K562 (cell line): ENCODE measurements at regions not wholly inside any gene's neighbourhood (a gene's known extent, or its start where the extent isn't known, plus 50 kb on each side); places are given as distances from the start of the nearest gene placed in this dataset.

ENCODE experiments used
- ATAC-seq: fragments of 200-7000 bp; cut with Tn5 transposase; 3 replicates; pipeline ENCODE4 v1.9.1; 2020; ENCODE audit warnings: moderate library complexity
- BruUV-seq: library from RNA; stranded (reverse); fragments of 400-500 nt; replicated peaks from 2 replicates; lab custom pipeline; 2021; lab: Mats Ljungman, UMichigan
- CTCF ChIA-PET: fragments of 300-600 bp; formaldehyde crosslinking; extraction: SDS; loops from one replicate; lab custom pipeline; 2021; ENCODE audit warnings: low intra/inter-chr PET ratio; lab: Yijun Ruan, JAX
- POLR2A ChIA-PET: fragments of 300-600, 350-650 bp; sonication (Branson Sonifier 250); formaldehyde crosslinking; extraction: SDS; loops from one replicate; lab custom pipeline; 2021; ENCODE audit warnings: antibody characterized with exemption, inconsistent platforms; lab: Yijun Ruan, JAX
- DNase-seq, 4 experiments: peaks; one replicate each; pipeline versions ENCODE4 v3.0.0 to v3.0.0-alpha.2; 2011 to 2018; ENCODE audit warnings: low spot score in 3 of 4, mixed read lengths in 3 of 4; ENCODE audit errors: extremely low read depth in 1 of 4
- FAIRE-seq: peaks from 2 replicates; lab custom pipeline; 2011; peaks lifted over from hg19 to GRCh38; lab: Jason Lieb, UNC
- H2AFZ ChIP-seq: 2 replicates; pipeline ENCODE4 v1.6.0; 2011; ENCODE audit warnings: low read depth, low read length, control low read depth, inconsistent platforms
- H3K27ac ChIP-seq: fragments of 200-600 bp; 3 replicates; pipeline ENCODE4 v1.8.0; 2011; ENCODE audit warnings: low read depth, mild to moderate bottlenecking, control low read depth, inconsistent platforms, low read length, moderate library complexity, mixed read lengths; ENCODE audit errors: extremely low read depth
- H3K27me3 ChIP-seq, 2 experiments: fragments of 300-600 bp in 1 of 2; 2 replicates in 1 of 2; 3 replicates in 1 of 2; pipeline versions ENCODE4 v1.6.0 to v1.8.0; 2011; ENCODE audit warnings: inconsistent platforms in 2 of 2, low read length in 2 of 2, mild to moderate bottlenecking in 1 of 2, mixed read lengths in 1 of 2, moderate library complexity in 1 of 2; ENCODE audit not compliant: control insufficient read depth in 2 of 2, insufficient read depth in 2 of 2
- H3K36me3 ChIP-seq: fragments of 300-600 bp; 3 replicates; pipeline ENCODE4 v1.8.0; 2011; ENCODE audit warnings: mild to moderate bottlenecking, low read length, inconsistent platforms; ENCODE audit not compliant: control insufficient read depth, insufficient read depth
- H3K4me1 ChIP-seq, 2 experiments: fragments of 200-600 bp in 1 of 2; replicated peaks in 1 of 2; 2 replicates in 1 of 2; 3 replicates in 1 of 2; pipeline versions ENCODE4 v1.5.1 to v1.8.0; 2011; ENCODE audit warnings: inconsistent platforms in 2 of 2, low read length in 2 of 2, mild to moderate bottlenecking in 1 of 2, mixed read lengths in 1 of 2, moderate library complexity in 1 of 2; ENCODE audit not compliant: control insufficient read depth in 2 of 2, insufficient read depth in 2 of 2
- H3K4me2 ChIP-seq: 2 replicates; pipeline ENCODE4 v1.6.1; 2011; ENCODE audit warnings: low read length, control low read depth, inconsistent platforms, mixed read lengths; ENCODE audit not compliant: insufficient read depth
- H3K4me3 ChIP-seq: fragments of 200-600 bp; sonication (generic), shearing (Covaris generic); 2 replicates; pipeline ENCODE4 v1.5.1; 2016; ENCODE audit warnings: control low read depth, inconsistent platforms
- H3K79me2 ChIP-seq: fragments of 200-600 bp; 3 replicates; pipeline ENCODE4 v1.8.0; 2011; ENCODE audit warnings: low read length, inconsistent platforms; ENCODE audit not compliant: control insufficient read depth, insufficient read depth
- H3K9ac ChIP-seq, 2 experiments: 2 replicates each; pipeline versions ENCODE4 v1.6.0 to v1.6.1; 2011; ENCODE audit warnings: low read depth in 2 of 2, low read length in 2 of 2, control low read depth in 1 of 2, inconsistent platforms in 1 of 2, mild to moderate bottlenecking in 1 of 2, mixed read lengths in 1 of 2; ENCODE audit not compliant: insufficient read depth in 1 of 2
- H3K9me1 ChIP-seq: one replicate; pipeline ENCODE4 v1.6.0; 2011; ENCODE audit warnings: inconsistent platforms, mild to moderate bottlenecking, low read length, moderate library complexity; ENCODE audit not compliant: control insufficient read depth, insufficient read depth
- H3K9me3 ChIP-seq: replicated peaks from 2 replicates; pipeline ENCODE4 v1.5.1; 2011; ENCODE audit warnings: low read depth, low read length, inconsistent platforms; ENCODE audit not compliant: control insufficient read depth, insufficient read depth
- H4K20me1 ChIP-seq: replicated peaks from 2 replicates; pipeline ENCODE4 v1.6.1; 2011; ENCODE audit warnings: low read length, inconsistent platforms, mixed read lengths; ENCODE audit not compliant: control insufficient read depth, insufficient read depth
- CSDE1 ChIP-seq, 2 experiments: fragments of 450-650 bp; IDR thresholded peaks; 2 replicates each; pipeline ENCODE4 v1.6.1; 2016; ENCODE audit warnings: mild to moderate bottlenecking in 1 of 2
- ETS2 ChIP-seq: IDR thresholded peaks from 2 replicates; pipeline ENCODE4 v1.6.1; 2016; ENCODE audit warnings: borderline replicate concordance, missing genetic modification characterization, mild to moderate bottlenecking, moderate library complexity, missing compliant biosample characterization; ENCODE audit not compliant: poor library complexity, severe bottlenecking
- HDGF ChIP-seq: fragments of 450-650 bp; IDR thresholded peaks from 2 replicates; pipeline ENCODE4 v1.6.1; 2016
- HNRNPL ChIP-seq: fragments of 200-400 bp; formaldehyde crosslinking; IDR thresholded peaks from 2 replicates; pipeline ENCODE4 v1.6.1; 2017; ENCODE audit warnings: low read depth, mild to moderate bottlenecking, low read length
- MED1 ChIP-seq: sonication (generic); formaldehyde crosslinking; IDR thresholded peaks from 2 replicates; pipeline ENCODE4 v1.8.1; 2023; ENCODE audit warnings: missing genetic modification reagents, borderline replicate concordance
- MEF2D ChIP-seq: conservative IDR thresholded peaks from 2 replicates; pipeline ENCODE4 v1.6.1; 2016; ENCODE audit warnings: low read depth, missing genetic modification characterization, missing compliant biosample characterization
- MTA3 ChIP-seq: fragments of 450-650 bp; formaldehyde crosslinking; IDR thresholded peaks from 2 replicates; pipeline ENCODE4 v1.6.1; 2017; ENCODE audit warnings: mild to moderate bottlenecking, borderline replicate concordance
- PTBP1 ChIP-seq: fragments of 200-400 bp; formaldehyde crosslinking; IDR thresholded peaks from 2 replicates; pipeline ENCODE4 v1.6.1; 2017; ENCODE audit warnings: low read depth, low read length
- TSC22D4 ChIP-seq: fragments of 450-650 bp; IDR thresholded peaks from 2 replicates; pipeline ENCODE4 v1.6.1; 2016; ENCODE audit warnings: missing genetic modification characterization, missing biosample characterization, control low read depth
- U2AF2 ChIP-seq: fragments of 200-400 bp; formaldehyde crosslinking; optimal IDR thresholded peaks from 2 replicates; pipeline ENCODE3; 2017; ENCODE audit warnings: low read depth, mild to moderate bottlenecking, low read length
- ZBED1 ChIP-seq: IDR thresholded peaks from 2 replicates; pipeline ENCODE4 v1.6.1; 2014
- ZBTB1 ChIP-seq: sonication (generic); formaldehyde crosslinking; IDR thresholded peaks from 2 replicates; pipeline ENCODE4 v1.8.1; 2023; ENCODE audit warnings: missing genetic modification reagents, low read depth, mild to moderate bottlenecking, borderline replicate concordance
- ZC3H11A ChIP-seq: IDR thresholded peaks from 2 replicates; pipeline ENCODE4 v1.6.1; 2012; ENCODE audit warnings: low read depth, low read length, improper control_type of control experiment
- ZKSCAN8 ChIP-seq: fragments of 200-800 bp; sonication (Bioruptor generic); IDR thresholded peaks from 2 replicates; pipeline ENCODE4 v1.6.1; 2016; ENCODE audit warnings: missing genetic modification characterization, missing compliant biosample characterization
- ZNF589 ChIP-seq: fragments of 200-800 bp; sonication (Bioruptor generic); IDR thresholded peaks from 2 replicates; pipeline ENCODE4 v1.6.1; 2016; ENCODE audit warnings: low read depth, missing genetic modification characterization, missing compliant biosample characterization
- ZNF766 ChIP-seq: fragments of 200-800 bp; sonication (Bioruptor generic); conservative IDR thresholded peaks from 2 replicates; pipeline ENCODE4 v1.6.1; 2016; ENCODE audit warnings: missing genetic modification characterization, missing compliant biosample characterization
- in situ Hi-C: fragments of 300-500 bp; cut with MboI; formaldehyde crosslinking; loops from 4 replicates; pipeline ENCODE4 v1.15.0; 2018; ENCODE audit warnings: inconsistent platforms, mixed read lengths
- intact Hi-C: fragments of 100-400 bp; cut with micrococcal nuclease; formaldehyde crosslinking; loops from 2 replicates; pipeline ENCODE4 v1.14.2; 2022
- TF ChIP-seq, protein P1 (sequence below): fragments of 250-450 bp; sonication (Bioruptor Pico); IDR thresholded peaks from 2 replicates; pipeline ENCODE4 v1.8.0; 2021; ENCODE audit warnings: mild to moderate bottlenecking, moderate library complexity
- TF ChIP-seq, protein P2 (sequence below): sonication (generic); formaldehyde crosslinking; IDR thresholded peaks from 2 replicates; pipeline ENCODE4 v1.8.1; 2023; ENCODE audit warnings: mild to moderate bottlenecking, missing genetic modification reagents, moderate library complexity
- TF ChIP-seq, protein P3 (sequence below): fragments of 450-650 bp; IDR thresholded peaks from 2 replicates; pipeline ENCODE4 v1.6.1; 2017; ENCODE audit warnings: antibody characterized with exemption
- TF ChIP-seq, protein P4 (sequence below): fragments of 250-450 bp; sonication (Bioruptor Pico); IDR thresholded peaks from 2 replicates; pipeline ENCODE4 v1.5.0; 2021

DNA sequence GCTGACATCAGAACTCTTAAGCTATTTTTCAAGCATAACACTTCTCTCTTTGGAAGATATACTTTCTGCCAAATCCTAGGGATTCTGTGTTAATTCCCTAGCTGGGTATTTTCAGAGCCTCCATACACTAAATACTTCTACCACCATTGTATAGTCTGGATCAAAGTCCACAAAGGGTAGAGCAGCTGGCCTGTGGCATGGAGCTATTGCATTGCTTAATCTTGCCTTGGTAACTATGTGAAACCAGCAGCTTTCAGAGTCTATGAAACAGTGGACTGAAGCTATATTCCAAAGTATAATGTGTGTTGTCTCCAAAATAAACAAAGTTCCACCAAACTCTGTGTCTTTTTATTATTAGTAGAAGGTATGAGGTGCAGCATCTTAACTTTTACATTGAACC, 296.9 kb upstream of the CDH19 start (continued):
- TF ChIP-seq HDGF (no peak), ETS2 (tag) (no peak), TSC22D4 (no peak), HNRNPL (no peak), ZBED1 (no peak), CSDE1 (IDR thresholded peaks at IDR 0.05) (no peak), ZKSCAN8 (CRISPR knock-in tag) (no peak), MTA3 (no peak), ZC3H11A (no peak), MED1 (CRISPR knock-in tag) (no peak)
- TF ChIP-seq, protein P1, sequence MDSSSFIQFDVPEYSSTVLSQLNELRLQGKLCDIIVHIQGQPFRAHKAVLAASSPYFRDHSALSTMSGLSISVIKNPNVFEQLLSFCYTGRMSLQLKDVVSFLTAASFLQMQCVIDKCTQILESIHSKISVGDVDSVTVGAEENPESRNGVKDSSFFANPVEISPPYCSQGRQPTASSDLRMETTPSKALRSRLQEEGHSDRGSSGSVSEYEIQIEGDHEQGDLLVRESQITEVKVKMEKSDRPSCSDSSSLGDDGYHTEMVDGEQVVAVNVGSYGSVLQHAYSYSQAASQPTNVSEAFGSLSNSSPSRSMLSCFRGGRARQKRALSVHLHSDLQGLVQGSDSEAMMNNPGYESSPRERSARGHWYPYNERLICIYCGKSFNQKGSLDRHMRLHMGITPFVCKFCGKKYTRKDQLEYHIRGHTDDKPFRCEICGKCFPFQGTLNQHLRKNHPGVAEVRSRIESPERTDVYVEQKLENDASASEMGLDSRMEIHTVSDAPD (CRISPR knock-in tag), result no peak
- TF ChIP-seq, protein P2, sequence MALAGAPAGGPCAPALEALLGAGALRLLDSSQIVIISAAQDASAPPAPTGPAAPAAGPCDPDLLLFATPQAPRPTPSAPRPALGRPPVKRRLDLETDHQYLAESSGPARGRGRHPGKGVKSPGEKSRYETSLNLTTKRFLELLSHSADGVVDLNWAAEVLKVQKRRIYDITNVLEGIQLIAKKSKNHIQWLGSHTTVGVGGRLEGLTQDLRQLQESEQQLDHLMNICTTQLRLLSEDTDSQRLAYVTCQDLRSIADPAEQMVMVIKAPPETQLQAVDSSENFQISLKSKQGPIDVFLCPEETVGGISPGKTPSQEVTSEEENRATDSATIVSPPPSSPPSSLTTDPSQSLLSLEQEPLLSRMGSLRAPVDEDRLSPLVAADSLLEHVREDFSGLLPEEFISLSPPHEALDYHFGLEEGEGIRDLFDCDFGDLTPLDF (CRISPR knock-in tag), result no peak

DNA sequence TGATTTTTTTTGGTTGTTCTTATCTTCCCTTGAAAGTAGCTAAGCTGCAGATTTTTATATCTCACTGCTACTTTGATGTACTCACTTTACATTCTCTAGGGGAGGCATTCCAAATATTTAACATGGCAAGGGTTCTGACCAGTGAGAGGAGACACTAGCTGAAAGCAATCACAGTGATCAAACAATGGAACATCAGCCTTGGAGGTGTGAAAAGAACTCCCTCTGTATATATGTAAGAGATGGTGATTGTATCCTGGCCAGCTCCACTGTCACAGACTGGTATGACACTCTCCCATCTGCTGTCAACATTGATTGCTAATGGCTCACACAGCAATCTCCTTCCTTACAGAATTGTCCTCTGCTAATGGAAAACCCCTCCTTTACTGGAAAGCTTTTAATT, 291.7 kb upstream of the CDH19 start:
- CTCF ChIA-PET, result no interaction called here
- DNase-seq (no peak), FAIRE-seq (no peak), ATAC-seq (no peak)
- Histone ChIP-seq H4K20me1 (no peaks in the 10 kb centered on the region), H3K9me1 (no peaks in the 10 kb centered on the region), H3K27me3 (no peaks in the 10 kb centered on the region), H3K4me2 (no peak overlapping the region), H3K27ac (no peak overlapping the region), H2AFZ (no peak overlapping the region), H3K9me3 (no peaks in the 10 kb centered on the region), H3K79me2 (no peaks in the 10 kb centered on the region), H3K4me3 (no peak overlapping the region), H3K36me3 (no peaks in the 10 kb centered on the region), H3K4me1 (no peaks in the 10 kb centered on the region), H3K9ac (no peak overlapping the region)
- in situ Hi-C loops, result no loop called here
- POLR2A ChIA-PET, result no interaction called here
- intact Hi-C loops, result no loop called here
- no TSS peak for BruUV-seq
- TF ChIP-seq PTBP1, result no peak
- no peak for TF ChIP-seq ZNF589
- TF ChIP-seq U2AF2, result no peak
- TF ChIP-seq, protein P3, sequence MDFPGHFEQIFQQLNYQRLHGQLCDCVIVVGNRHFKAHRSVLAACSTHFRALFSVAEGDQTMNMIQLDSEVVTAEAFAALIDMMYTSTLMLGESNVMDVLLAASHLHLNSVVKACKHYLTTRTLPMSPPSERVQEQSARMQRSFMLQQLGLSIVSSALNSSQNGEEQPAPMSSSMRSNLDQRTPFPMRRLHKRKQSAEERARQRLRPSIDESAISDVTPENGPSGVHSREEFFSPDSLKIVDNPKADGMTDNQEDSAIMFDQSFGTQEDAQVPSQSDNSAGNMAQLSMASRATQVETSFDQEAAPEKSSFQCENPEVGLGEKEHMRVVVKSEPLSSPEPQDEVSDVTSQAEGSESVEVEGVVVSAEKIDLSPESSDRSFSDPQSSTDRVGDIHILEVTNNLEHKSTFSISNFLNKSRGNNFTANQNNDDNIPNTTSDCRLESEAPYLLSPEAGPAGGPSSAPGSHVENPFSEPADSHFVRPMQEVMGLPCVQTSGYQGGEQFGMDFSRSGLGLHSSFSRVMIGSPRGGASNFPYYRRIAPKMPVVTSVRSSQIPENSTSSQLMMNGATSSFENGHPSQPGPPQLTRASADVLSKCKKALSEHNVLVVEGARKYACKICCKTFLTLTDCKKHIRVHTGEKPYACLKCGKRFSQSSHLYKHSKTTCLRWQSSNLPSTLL, result no peak
- TF ChIP-seq MEF2D (tag), result no peak
- no peak for TF ChIP-seq ZNF766 (CRISPR knock-in tag)
- TF ChIP-seq ZBTB1 (CRISPR knock-in tag), result no peak
- TF ChIP-seq, protein P4, sequence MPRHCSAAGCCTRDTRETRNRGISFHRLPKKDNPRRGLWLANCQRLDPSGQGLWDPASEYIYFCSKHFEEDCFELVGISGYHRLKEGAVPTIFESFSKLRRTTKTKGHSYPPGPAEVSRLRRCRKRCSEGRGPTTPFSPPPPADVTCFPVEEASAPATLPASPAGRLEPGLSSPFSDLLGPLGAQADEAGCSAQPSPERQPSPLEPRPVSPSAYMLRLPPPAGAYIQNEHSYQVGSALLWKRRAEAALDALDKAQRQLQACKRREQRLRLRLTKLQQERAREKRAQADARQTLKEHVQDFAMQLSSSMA (CRISPR knock-in tag), result no peak
